Fibroblast of villous mesenchyme (primary cell): ENCODE measurements at regions not wholly inside any gene's neighbourhood (a gene's known extent, or its start where the extent isn't known, plus 50 kb on each side); places are given as distances from the start of the nearest gene placed in this dataset.

Experiments used
- DNase-seq: peaks from one replicate; pipeline ENCODE4 v3.0.0-alpha.2; 2010; ENCODE audit warnings: low read depth
- H3K4me3 ChIP-seq: 2 replicates; pipeline ENCODE4 v1.5.1; 2011; ENCODE audit warnings: low read depth, mild to moderate bottlenecking, low read length
- TF ChIP-seq, protein P1 (sequence below): IDR thresholded peaks from 2 replicates; pipeline ENCODE4 v1.5.1; 2012; ENCODE audit warnings: low read depth, mild to moderate bottlenecking, low read length; ENCODE audit not compliant: insufficient read depth

DNA sequence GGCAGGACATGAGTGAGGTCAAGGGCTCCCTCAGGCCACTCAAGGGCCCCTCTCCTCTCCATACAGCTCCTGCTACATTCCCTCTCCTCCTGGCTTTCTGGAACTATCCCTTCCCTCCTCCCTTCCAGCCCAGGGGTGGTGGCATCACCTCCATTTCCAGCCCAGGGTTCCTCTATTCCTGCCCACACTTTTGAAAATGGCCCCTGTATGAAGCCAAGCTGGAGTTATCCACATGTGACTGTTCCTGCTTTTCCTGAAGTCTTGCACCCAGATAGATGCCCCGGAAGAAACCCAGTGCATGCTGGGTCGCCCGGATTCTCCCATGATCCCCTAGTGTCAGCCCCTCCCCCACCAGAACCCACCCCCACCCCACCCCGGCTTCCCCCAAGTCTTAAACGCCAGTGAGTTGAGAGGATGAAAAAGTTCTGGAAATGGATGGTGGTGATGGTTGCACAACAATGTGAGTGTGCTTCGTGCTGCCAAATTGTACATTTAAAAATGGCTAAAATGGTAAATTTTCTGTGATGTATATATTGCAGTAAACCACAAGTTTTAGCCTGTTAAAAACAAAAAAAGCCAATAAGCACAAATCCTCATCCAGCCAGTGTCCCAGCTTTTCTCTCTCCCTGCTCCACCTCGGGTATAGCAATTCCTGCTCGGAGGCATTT lies 136.9 kb downstream of the SCARB1 start:
- TF ChIP-seq, protein P1, sequence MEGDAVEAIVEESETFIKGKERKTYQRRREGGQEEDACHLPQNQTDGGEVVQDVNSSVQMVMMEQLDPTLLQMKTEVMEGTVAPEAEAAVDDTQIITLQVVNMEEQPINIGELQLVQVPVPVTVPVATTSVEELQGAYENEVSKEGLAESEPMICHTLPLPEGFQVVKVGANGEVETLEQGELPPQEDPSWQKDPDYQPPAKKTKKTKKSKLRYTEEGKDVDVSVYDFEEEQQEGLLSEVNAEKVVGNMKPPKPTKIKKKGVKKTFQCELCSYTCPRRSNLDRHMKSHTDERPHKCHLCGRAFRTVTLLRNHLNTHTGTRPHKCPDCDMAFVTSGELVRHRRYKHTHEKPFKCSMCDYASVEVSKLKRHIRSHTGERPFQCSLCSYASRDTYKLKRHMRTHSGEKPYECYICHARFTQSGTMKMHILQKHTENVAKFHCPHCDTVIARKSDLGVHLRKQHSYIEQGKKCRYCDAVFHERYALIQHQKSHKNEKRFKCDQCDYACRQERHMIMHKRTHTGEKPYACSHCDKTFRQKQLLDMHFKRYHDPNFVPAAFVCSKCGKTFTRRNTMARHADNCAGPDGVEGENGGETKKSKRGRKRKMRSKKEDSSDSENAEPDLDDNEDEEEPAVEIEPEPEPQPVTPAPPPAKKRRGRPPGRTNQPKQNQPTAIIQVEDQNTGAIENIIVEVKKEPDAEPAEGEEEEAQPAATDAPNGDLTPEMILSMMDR = no peak
- DNase-seq = no peak
- H3K4me3 ChIP-seq = no peak overlapping the region

DNA sequence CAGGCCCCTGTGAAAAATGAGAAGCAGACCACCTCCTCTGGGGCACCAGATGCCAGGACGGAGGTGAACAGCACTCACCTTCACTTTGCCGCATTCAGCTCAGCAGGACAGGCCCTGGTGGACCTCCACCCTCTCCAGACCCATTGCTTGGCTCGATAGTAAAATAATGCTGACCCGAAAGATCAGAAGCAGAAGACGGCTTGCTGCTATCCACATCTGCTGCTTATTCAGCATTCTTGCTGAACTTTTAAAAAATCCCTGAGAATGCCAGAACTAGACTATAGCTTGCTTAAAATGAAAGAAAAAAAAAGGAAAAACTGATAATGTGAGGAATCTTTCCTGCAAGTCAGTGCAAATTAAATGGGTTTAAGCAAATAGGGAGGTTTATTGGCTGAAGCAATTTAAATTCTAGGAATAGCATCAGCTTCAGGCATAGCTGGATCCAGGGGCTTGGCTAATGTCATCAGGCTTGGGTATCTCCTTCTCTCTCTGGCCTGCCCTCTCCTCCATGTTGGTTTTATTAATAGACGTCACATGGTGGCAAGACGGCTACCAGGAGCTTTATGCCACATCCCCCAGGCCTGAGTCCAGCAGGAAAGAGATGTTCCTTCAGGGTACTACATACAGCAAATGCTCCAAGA lies 137.9 kb downstream of the SCARB1 start:
- TF ChIP-seq, protein P1 = no peak
- DNase-seq = no peak
- no peak overlapping the region for H3K4me3 ChIP-seq

DNA sequence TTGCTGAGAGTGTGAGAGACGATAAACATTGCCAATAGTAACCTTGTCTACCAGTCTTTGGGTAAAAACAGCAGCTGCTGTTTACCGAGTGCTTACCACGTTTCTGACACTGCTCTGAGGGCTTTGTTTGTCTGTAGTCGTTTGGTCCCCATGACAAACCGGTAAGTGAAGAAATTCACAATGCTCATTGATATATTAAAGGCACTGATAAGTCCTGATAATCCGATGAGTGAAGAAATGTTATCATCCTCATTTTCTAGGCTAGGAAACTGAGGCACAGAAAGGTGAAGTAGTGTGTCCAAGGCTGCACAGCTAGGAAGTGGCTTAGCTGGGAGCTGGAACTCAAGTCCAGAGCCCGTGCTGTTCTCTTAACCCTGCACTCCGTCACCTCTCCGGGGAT lies 138.6 kb downstream of the SCARB1 start:
- TF ChIP-seq, protein P1 = no peak
- H3K4me3 ChIP-seq = no peak overlapping the region
- DNase-seq = no peak

DNA sequence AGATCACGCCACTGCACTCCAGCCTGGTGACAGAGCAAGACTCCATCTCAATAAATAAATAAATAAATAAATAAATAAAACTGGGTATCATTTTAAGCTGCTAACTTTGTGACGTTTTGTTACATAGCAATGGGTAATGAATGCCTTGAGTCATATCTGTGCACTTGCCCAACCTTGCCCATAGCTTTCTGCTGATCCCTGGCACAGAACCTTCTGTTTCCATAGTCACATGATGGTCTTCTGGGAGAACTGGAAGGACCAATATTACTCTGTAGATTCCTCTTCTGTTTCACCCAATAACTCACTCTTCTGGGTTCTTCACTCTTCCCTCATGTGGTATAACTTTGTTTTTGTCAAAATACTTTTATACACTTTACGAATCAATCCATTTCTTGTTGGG lies 140.8 kb downstream of the SCARB1 start:
- TF ChIP-seq, protein P1 = no peak
- no peak for DNase-seq
- no peak overlapping the region for H3K4me3 ChIP-seq

DNA sequence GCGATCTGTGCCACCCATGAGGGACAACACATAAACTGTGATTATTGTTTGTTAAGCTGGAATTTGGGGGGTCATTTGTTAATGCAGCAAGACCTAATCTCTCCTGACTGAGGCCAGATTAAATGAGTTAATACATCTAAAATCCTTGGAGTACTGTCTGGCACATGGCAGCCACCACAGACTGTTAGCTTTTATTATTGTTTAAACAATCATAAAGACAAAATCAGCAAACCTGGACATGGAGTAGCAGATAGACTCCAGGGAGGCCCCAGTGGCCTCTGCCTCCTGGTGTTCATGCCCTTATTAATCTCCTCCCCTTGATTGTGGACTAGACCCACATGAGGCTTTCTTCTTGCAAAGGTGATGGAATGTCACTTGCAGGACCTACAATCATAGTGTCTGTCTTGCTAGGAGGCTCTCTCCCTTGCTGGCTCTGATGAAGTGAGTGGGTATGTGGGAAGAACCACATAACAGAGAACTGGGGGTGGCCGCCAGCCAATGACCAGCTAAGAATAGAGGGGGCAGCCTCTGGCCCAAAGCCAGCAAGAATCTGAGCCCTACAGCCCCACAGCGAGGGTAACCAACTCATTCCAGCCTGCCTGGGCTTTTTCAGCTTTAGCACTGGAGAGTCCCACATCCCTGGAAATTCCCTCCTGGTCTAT lies 142.0 kb downstream of the SCARB1 start:
- TF ChIP-seq, protein P1 = no peak
- no peak for DNase-seq
- no peak overlapping the region for H3K4me3 ChIP-seq

DNA sequence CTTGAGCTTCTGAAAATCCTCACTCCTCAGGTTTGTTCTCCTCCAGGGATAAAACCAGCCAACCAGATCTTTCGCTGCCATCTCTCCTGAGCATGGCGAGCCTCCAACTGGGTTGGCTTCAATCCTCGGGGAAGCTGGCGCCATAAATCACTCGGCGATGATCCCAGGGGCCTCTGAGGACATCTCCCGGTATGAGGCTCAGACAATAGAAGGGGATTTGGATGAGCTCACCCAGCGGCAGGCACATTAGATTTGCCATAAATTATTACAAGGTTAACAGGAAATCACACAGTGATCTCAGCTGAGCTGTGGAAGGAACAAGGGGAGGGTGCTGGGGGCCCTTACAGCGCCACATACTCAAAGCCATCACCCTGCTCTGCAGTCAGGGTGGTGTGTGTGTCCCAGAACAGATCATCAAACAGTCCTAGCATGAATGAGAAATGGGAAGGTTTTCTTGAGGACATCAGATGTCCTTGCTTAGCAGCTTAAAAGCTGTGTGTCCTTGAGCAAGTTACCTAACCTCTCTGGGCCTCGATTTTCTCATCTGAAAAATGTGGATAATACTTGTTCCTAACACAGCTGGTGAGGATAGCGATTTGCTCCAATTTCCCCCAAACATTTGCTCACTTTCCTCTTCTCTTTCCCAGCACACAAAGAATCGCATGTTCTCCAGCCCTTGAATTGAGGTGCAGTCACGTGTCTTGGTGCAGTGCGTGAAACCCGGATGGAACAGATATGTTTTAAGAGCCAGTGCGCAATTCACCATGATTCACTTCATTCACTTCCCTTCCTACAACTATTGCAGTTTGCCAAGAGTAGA lies 142.8 kb downstream of the SCARB1 start:
- peak; percentile 70 for DNase-seq
- no peak overlapping the region for H3K4me3 ChIP-seq
- TF ChIP-seq, protein P1 = no peak
